ENCODE measurements at regions not wholly inside any gene's neighbourhood (a gene's known extent, or its start where the extent isn't known, plus 50 kb on each side); places are given as distances from the start of the nearest gene placed in this dataset.
A peak's percentile ranks its signal among the peaks of the same experiment; 100 is the strongest.

- Histone ChIP-seq H3K4me1 (ENCODE audit: insufficient read depth, low read length) (no peaks in the 10 kb centered on the region), H3K9ac (ENCODE audit: low read length) (no peak overlapping the region), H3K4me2 (ENCODE audit: low read length) (peak overlapping the region; percentile 2), H3K36me3 (ENCODE audit: insufficient read depth, low read length) (no peaks in the 10 kb centered on the region), H2AFZ (ENCODE audit: low read depth, low read length) (no peak overlapping the region), H3K79me2 (ENCODE audit: insufficient read depth, low read length) (no peaks in the 10 kb centered on the region), H3K27me3 (ENCODE audit: insufficient read depth, low read length) (no peaks in the 10 kb centered on the region), H3K4me3 (ENCODE audit: insufficient read depth, low read depth, low read length) (no peak overlapping the region), H4K20me1 (ENCODE audit: insufficient read depth, low read length) (no peaks in the 10 kb centered on the region), H3K27ac (ENCODE audit: low read depth, low read length) (no peak overlapping the region), H3K9me3 (ENCODE audit: insufficient read depth, low read depth, low read length) (no peaks in the 10 kb centered on the region)
- Mint-ChIP-seq H3K4me1 (ENCODE audit: low read depth, unreplicated experiment) (peaks cover 3% of the 10 kb centered on the region), H3K9me3 (ENCODE audit: unreplicated experiment) (no peaks in the 10 kb centered on the region), H3K36me3 (ENCODE audit: low read depth, unreplicated experiment) (no peaks in the 10 kb centered on the region), H3K27me3 (ENCODE audit: low read depth, unreplicated experiment) (no peaks in the 10 kb centered on the region), H3K4me3 (ENCODE audit: unreplicated experiment) (no peak overlapping the region), H3K27ac (ENCODE audit: unreplicated experiment) (no peak overlapping the region)
- no peak for DNase-seq (ENCODE audit: low read depth)
- TF ChIP-seq EZH2 (IDR thresholded peaks at IDR 0.05; ENCODE audit: insufficient read depth, low read length) (no peak), CTCF (IDR thresholded peaks at IDR 0.05; ENCODE audit: insufficient read depth, low read depth, low read length) (no peak)
- peak; percentile 78 for FAIRE-seq
Measured at GRCh38 chr10:52621635-52622079, 150.9 kb downstream of the MBL2 start.

GRCh38 chr10:52623761-52624160, 148.8 kb downstream of the MBL2 start:
- H3K4me3 Mint-ChIP-seq (ENCODE audit: unreplicated experiment) = no peak overlapping the region
- Histone ChIP-seq H3K79me2 (ENCODE audit: insufficient read depth, low read length) (no peaks in the 10 kb centered on the region), H3K4me3 (ENCODE audit: insufficient read depth, low read depth, low read length) (no peak overlapping the region), H3K36me3 (ENCODE audit: insufficient read depth, low read length) (no peaks in the 10 kb centered on the region), H3K9ac (ENCODE audit: low read length) (no peak overlapping the region), H3K4me1 (ENCODE audit: insufficient read depth, low read length) (no peaks in the 10 kb centered on the region), H3K27me3 (ENCODE audit: insufficient read depth, low read length) (no peaks in the 10 kb centered on the region), H2AFZ (ENCODE audit: low read depth, low read length) (no peak overlapping the region), H3K9me3 (ENCODE audit: insufficient read depth, low read depth, low read length) (no peaks in the 10 kb centered on the region), H4K20me1 (ENCODE audit: insufficient read depth, low read length) (no peaks in the 10 kb centered on the region), H3K27ac (ENCODE audit: low read depth, low read length) (no peak overlapping the region), H3K4me2 (ENCODE audit: low read length) (no peak overlapping the region)
- no peaks in the 10 kb centered on the region for H3K27me3 Mint-ChIP-seq (ENCODE audit: low read depth, unreplicated experiment)
- H3K27ac Mint-ChIP-seq (ENCODE audit: unreplicated experiment) = no peak overlapping the region
- DNase-seq (ENCODE audit: low read depth) (peak; percentile 22), FAIRE-seq (no peak)
- TF ChIP-seq EZH2 (IDR thresholded peaks at IDR 0.05; ENCODE audit: insufficient read depth, low read length) (no peak), CTCF (IDR thresholded peaks at IDR 0.05; ENCODE audit: insufficient read depth, low read depth, low read length) (no peak)
- peaks cover 3% of the 10 kb centered on the region for H3K4me1 Mint-ChIP-seq (ENCODE audit: low read depth, unreplicated experiment)
- no peaks in the 10 kb centered on the region for H3K36me3 Mint-ChIP-seq (ENCODE audit: low read depth, unreplicated experiment)
- H3K9me3 Mint-ChIP-seq (ENCODE audit: unreplicated experiment) = no peaks in the 10 kb centered on the region

- DNase-seq (ENCODE audit: low read depth) (no peak), FAIRE-seq (no peak)
- H3K4me1 Mint-ChIP-seq (ENCODE audit: low read depth, unreplicated experiment) = peaks cover 3% of the 10 kb centered on the region
- Histone ChIP-seq H3K27me3 (ENCODE audit: insufficient read depth, low read length) (no peaks in the 10 kb centered on the region), H3K36me3 (ENCODE audit: insufficient read depth, low read length) (no peaks in the 10 kb centered on the region), H3K4me3 (ENCODE audit: insufficient read depth, low read depth, low read length) (no peak overlapping the region), H3K4me2 (ENCODE audit: low read length) (no peak overlapping the region), H3K27ac (ENCODE audit: low read depth, low read length) (no peak overlapping the region), H3K9me3 (ENCODE audit: insufficient read depth, low read depth, low read length) (no peaks in the 10 kb centered on the region), H3K79me2 (ENCODE audit: insufficient read depth, low read length) (no peaks in the 10 kb centered on the region), H4K20me1 (ENCODE audit: insufficient read depth, low read length) (no peaks in the 10 kb centered on the region), H2AFZ (ENCODE audit: low read depth, low read length) (no peak overlapping the region), H3K4me1 (ENCODE audit: insufficient read depth, low read length) (no peaks in the 10 kb centered on the region), H3K9ac (ENCODE audit: low read length) (no peak overlapping the region)
- H3K27ac Mint-ChIP-seq (ENCODE audit: unreplicated experiment) = no peak overlapping the region
- H3K36me3 Mint-ChIP-seq (ENCODE audit: low read depth, unreplicated experiment) = no peaks in the 10 kb centered on the region
- no peak for TF ChIP-seq EZH2 (IDR thresholded peaks at IDR 0.05; ENCODE audit: insufficient read depth, low read length)
- no peak for TF ChIP-seq CTCF (IDR thresholded peaks at IDR 0.05; ENCODE audit: insufficient read depth, low read depth, low read length)
- no peak overlapping the region for H3K4me3 Mint-ChIP-seq (ENCODE audit: unreplicated experiment)
- H3K9me3 Mint-ChIP-seq (ENCODE audit: unreplicated experiment) = no peaks in the 10 kb centered on the region
- no peaks in the 10 kb centered on the region for H3K27me3 Mint-ChIP-seq (ENCODE audit: low read depth, unreplicated experiment)
Measured at GRCh38 chr10:52627279-52627678, 145.3 kb downstream of the MBL2 start.

All from astrocyte (in vitro differentiated cells and primary cell).